ENCODE measurements at regions not wholly inside any gene's neighbourhood (a gene's known extent, or its start where the extent isn't known, plus 50 kb on each side); places are given as distances from the start of the nearest gene placed in this dataset.

GRCh38 chr10:31154996-31155395 is 123.3 kb upstream of the ZNF438 start:
- TF ChIP-seq CTCF (IDR thresholded peaks at IDR 0.05) (no peak), POLR2A (IDR thresholded peaks at IDR 0.05) (no peak)

Measured in uterus (tissue), 2 donors.